HG03432 (cell line): ENCODE measurements at regions not wholly inside any gene's neighbourhood (a gene's known extent, or its start where the extent isn't known, plus 50 kb on each side); places are given as distances from the start of the nearest gene placed in this dataset.
"Not testable (repeated sequence)": the region's sequence is repeated elsewhere in the genome, so short reads cannot be mapped to it uniquely, and the experiment has no call there.

Experiments
- ATAC-seq: cut with Tn5 transposase; IDR thresholded peaks from one replicate; pipeline ENCODE4 v1.9.1; 2021; ENCODE audit warnings: mild to moderate bottlenecking, moderate library complexity; ENCODE audit not compliant: unreplicated experiment

- ATAC-seq = not testable (repeated sequence)
Observed at GRCh38 chrX:113154315-113154714, 313.7 kb upstream of the AMOT start.

GRCh38 chrX:113136836-113137235 is 296.2 kb upstream of the AMOT start:
- ATAC-seq = no peak

- ATAC-seq = no peak
Observed at GRCh38 chrX:113133316-113133715, 292.7 kb upstream of the AMOT start.

GRCh38 chrX:113124693-113125092 is 284.1 kb upstream of the AMOT start:
- ATAC-seq = no peak

- ATAC-seq = no peak
Observed at GRCh38 chrX:113075521-113075920, 234.9 kb upstream of the AMOT start.

GRCh38 chrX:113059714-113060113 is 219.1 kb upstream of the AMOT start:
- ATAC-seq = no peak

GRCh38 chrX:113058634-113059033 is 218.0 kb upstream of the AMOT start:
- no peak for ATAC-seq

- ATAC-seq = no peak
Observed at GRCh38 chrX:113048896-113049295, 208.3 kb upstream of the AMOT start.

- ATAC-seq = no peak
Observed at GRCh38 chrX:113048480-113048879, 207.8 kb upstream of the AMOT start.

- no peak for ATAC-seq
Observed at GRCh38 chrX:113033966-113034680, 193.5 kb upstream of the AMOT start.

GRCh38 chrX:113019958-113020357 is 179.3 kb upstream of the AMOT start:
- no peak for ATAC-seq

GRCh38 chrX:113009837-113010236 is 169.2 kb upstream of the AMOT start:
- ATAC-seq = no peak

- ATAC-seq = no peak
Observed at GRCh38 chrX:113009029-113009428, 168.4 kb upstream of the AMOT start.

- ATAC-seq = no peak
Observed at GRCh38 chrX:113001836-113002235, 161.2 kb upstream of the AMOT start.

GRCh38 chrX:112997991-112998390 is 157.4 kb upstream of the AMOT start:
- no peak for ATAC-seq

GRCh38 chrX:112991801-112992200 is 151.2 kb upstream of the AMOT start:
- ATAC-seq = no peak

GRCh38 chrX:112979879-112980278 is 139.2 kb upstream of the AMOT start:
- ATAC-seq = no peak

- ATAC-seq = no peak
Observed at GRCh38 chrX:112968351-112969133, 127.9 kb upstream of the AMOT start.

GRCh38 chrX:112967903-112968302 is 127.3 kb upstream of the AMOT start:
- no peak for ATAC-seq

- no peak for ATAC-seq
Observed at GRCh38 chrX:112967341-112967740, 126.7 kb upstream of the AMOT start.

GRCh38 chrX:112961981-112962380 is 121.3 kb upstream of the AMOT start:
- no peak for ATAC-seq

GRCh38 chrX:112947981-112948615 is 107.5 kb upstream of the AMOT start:
- no peak for ATAC-seq
